ENCODE measurements at regions not wholly inside any gene's neighbourhood (a gene's known extent, or its start where the extent isn't known, plus 50 kb on each side); places are given as distances from the start of the nearest gene placed in this dataset.
"Not testable (repeated sequence)": the region's sequence is repeated elsewhere in the genome, so short reads cannot be mapped to it uniquely, and the experiment has no call there.

- in situ Hi-C loops (cut with HindIII; ENCODE audit: low sequenced_read_pairs): no loop called here
Observed at GRCh38 chr7:46080595-46081159, 159.6 kb upstream of the IGFBP3 start.

GRCh38 chr7:46079421-46079820, 158.3 kb upstream of the IGFBP3 start:
- in situ Hi-C loops (cut with HindIII; ENCODE audit: low sequenced_read_pairs): no loop called here

GRCh38 chr7:46076527-46076926, 155.5 kb upstream of the IGFBP3 start:
- in situ Hi-C loops (cut with HindIII; ENCODE audit: low sequenced_read_pairs): no loop called here

GRCh38 chr7:46072722-46073121, 151.7 kb upstream of the IGFBP3 start:
- in situ Hi-C loops (cut with HindIII; ENCODE audit: low sequenced_read_pairs): no loop called here

- in situ Hi-C loops (cut with HindIII; ENCODE audit: low sequenced_read_pairs): no loop called here
Observed at GRCh38 chr7:46071601-46072000, 150.5 kb upstream of the IGFBP3 start.

- in situ Hi-C loops (cut with HindIII; ENCODE audit: low sequenced_read_pairs): no loop called here
Observed at GRCh38 chr7:46071076-46071475, 150.0 kb upstream of the IGFBP3 start.

- in situ Hi-C loops (cut with HindIII; ENCODE audit: low sequenced_read_pairs): no loop called here
Observed at GRCh38 chr7:46068159-46068558, 147.1 kb upstream of the IGFBP3 start.

GRCh38 chr7:46059308-46060020, 138.4 kb upstream of the IGFBP3 start:
- in situ Hi-C loops (cut with HindIII; ENCODE audit: low sequenced_read_pairs): no loop called here

- in situ Hi-C loops (cut with HindIII; ENCODE audit: low sequenced_read_pairs): no loop called here
Observed at GRCh38 chr7:46058086-46058823, 137.2 kb upstream of the IGFBP3 start.

- in situ Hi-C loops (cut with HindIII; ENCODE audit: low sequenced_read_pairs): no loop called here
Observed at GRCh38 chr7:46054915-46055314, 133.8 kb upstream of the IGFBP3 start.

GRCh38 chr7:46054272-46054671, 133.2 kb upstream of the IGFBP3 start:
- in situ Hi-C loops (cut with HindIII; ENCODE audit: low sequenced_read_pairs): no loop called here

- in situ Hi-C loops (cut with HindIII; ENCODE audit: low sequenced_read_pairs): no loop called here
Observed at GRCh38 chr7:46047581-46047980, 126.5 kb upstream of the IGFBP3 start.

DNA sequence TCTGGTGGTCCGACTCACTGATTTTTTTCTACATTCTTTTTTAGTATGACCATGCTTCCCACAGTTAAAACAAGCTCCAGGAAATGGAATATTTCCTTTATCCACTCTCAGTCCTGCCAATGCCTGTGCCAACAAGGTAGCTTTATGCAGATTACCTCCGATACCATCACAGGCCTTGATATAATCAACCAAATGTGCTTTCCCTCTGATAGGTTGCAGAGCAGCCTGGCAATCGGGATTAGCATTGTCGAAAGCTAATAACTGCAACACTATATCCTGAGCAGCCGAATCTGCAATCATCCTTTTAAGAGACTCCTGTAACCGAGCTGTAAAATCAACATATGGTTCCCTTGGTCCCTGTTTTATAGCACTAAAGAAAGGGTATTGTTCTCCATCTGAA, 122.3 kb upstream of the IGFBP3 start:
- in situ Hi-C loops (cut with HindIII; ENCODE audit: low sequenced_read_pairs): not testable (repeated sequence)

GRCh38 chr7:46039813-46040212, 118.7 kb upstream of the IGFBP3 start:
- in situ Hi-C loops (cut with HindIII; ENCODE audit: low sequenced_read_pairs): not testable (repeated sequence)

DNA sequence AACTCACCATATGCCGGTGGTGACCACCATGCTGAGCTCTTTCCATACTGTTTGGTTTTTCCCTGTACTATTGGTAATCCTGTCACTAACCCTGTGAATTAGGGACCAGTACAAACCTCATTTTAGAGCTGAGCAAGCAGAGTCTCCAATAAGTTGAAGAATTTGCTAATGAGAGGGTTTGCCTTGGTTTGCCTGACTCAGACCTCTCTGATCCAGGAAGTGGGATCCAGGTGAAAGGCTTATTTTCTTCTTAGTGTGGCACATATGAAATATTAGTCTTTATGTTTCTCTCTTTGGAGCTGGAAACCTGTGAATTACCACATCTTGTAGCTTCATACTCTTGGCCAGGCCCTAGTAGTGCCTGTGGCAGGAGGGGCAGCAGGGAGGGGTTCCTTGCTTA, 114.1 kb upstream of the IGFBP3 start:
- in situ Hi-C loops (cut with HindIII; ENCODE audit: low sequenced_read_pairs): no loop called here

DNA sequence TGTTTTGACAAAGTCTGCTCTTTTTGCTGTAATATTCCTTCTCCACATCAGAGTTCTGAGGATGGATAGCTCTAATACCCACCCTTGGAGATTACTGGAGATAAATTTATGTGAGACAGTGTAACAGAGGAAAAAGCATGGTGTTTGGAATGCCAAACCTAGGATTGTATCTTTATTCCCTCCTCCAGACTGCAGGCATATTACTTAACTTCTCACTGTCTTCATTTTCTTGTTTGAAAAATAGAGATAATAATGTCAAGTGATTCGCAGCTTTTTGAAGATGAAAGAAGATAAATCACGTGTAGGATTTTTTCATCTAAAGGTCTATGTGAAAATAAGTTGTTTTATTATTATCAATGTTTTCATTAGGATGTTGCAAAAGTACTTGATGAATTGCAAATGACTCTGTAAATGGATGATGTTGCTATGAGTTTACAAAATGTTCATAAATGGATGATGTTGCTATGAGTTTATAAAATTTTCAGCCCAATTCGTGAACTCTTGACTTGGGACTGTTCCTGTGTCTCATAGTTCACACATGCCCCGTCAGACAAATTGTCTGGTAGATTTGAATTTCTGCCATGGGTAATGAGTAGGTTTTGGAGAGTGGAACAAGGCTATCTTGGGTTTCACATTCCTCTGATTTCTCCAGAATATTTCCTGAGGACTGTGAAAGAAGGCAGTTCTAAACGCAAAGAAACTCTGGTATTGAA, 113.1 kb upstream of the IGFBP3 start:
- in situ Hi-C loops (cut with HindIII; ENCODE audit: low sequenced_read_pairs): no loop called here

DNA sequence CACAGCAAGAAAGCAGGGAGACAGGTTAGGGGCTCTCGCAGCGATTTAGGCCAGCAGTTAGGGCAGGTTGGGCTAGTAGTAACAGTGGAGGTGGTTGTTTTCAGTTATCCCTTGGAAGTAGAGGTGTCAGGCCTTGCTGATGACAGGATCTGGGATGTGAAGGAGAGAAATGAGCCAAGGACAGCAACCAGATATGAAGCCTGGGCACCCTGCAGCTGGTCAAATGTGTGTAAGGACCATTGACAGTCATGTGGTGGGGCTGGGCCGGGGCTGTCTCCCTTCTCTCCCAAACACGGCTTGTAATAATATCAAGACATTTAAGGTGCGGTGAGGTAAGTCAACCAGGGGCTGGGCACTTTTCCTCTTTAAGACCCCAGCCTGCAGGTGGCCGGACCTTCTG, 112.5 kb upstream of the IGFBP3 start:
- in situ Hi-C loops (cut with HindIII; ENCODE audit: low sequenced_read_pairs): no loop called here

GRCh38 chr7:46032942-46033341, 111.9 kb upstream of the IGFBP3 start:
- in situ Hi-C loops (cut with HindIII; ENCODE audit: low sequenced_read_pairs): no loop called here

- in situ Hi-C loops (cut with HindIII; ENCODE audit: low sequenced_read_pairs): no loop called here
Observed at GRCh38 chr7:46032353-46032752, 111.3 kb upstream of the IGFBP3 start.

DNA sequence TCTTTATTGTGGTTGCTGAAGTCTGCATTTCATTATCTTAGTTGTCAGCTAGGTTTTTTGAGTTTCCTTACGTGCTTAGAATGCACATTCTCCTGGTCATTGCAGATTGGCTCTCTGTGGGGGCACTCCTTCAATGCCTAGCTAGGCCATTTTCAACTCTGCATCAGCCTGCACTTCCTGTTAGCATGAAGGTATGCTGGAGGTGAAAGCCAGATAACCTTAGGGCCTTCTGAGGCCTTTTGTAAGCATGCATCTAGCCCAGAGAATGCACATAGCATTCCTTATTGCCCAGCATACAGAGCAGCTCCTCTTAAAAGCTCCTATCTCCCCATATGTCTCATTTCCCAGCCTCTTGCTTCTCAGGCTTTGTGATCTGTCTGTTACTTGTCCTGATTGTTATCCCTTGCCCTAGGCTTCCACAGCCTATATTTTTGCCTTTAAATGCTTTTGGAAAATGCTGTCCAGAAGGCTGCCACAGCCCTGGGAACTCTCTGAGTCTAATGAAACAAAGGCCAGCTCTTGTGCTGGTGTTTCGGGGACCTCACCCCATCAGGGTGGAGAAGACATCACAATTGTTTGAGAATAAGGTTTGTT, 108.1 kb upstream of the IGFBP3 start:
- in situ Hi-C loops (cut with HindIII; ENCODE audit: low sequenced_read_pairs): no loop called here

- in situ Hi-C loops (cut with HindIII; ENCODE audit: low sequenced_read_pairs): no loop called here
Observed at GRCh38 chr7:46028246-46028645, 107.2 kb upstream of the IGFBP3 start.
